SK-N-SH (cell line): ENCODE measurements at regions not wholly inside any gene's neighbourhood (a gene's known extent, or its start where the extent isn't known, plus 50 kb on each side); places are given as distances from the start of the nearest gene placed in this dataset.

Experiments
- CTCF ChIA-PET: fragments of 300-600, 350-600 bp; formaldehyde crosslinking; extraction: SDS; loops from one replicate; lab custom pipeline; 2021; lab: Yijun Ruan, JAX
- POLR2A ChIA-PET: fragments of 350-600 bp; sonication (Branson Sonifier 250); formaldehyde crosslinking; extraction: SDS; loops from one replicate; lab custom pipeline; 2020; ENCODE audit warnings: antibody characterized with exemption, inconsistent platforms; lab: Yijun Ruan, JAX
- DNase-seq: peaks from one replicate; pipeline ENCODE4 v3.0.0; 2012
- H2AFZ ChIP-seq: fragments of 200-600 bp; sonication (generic); 2 replicates; pipeline ENCODE4 v1.8.1; 2016; ENCODE audit warnings: antibody characterized with exemption, mild to moderate bottlenecking, low read depth
- H3F3A ChIP-seq: fragments of 200-600 bp; sonication (generic); replicated peaks from 2 replicates; pipeline ENCODE3; 2016; ENCODE audit warnings: antibody characterized with exemption, mild to moderate bottlenecking; ENCODE audit not compliant: insufficient read depth
- H3K27ac ChIP-seq, 2 experiments: fragments of 200-500 bp in 1 of 2; fragments of 200-600 bp in 1 of 2; sonication (Bioruptor generic) in 1 of 2; sonication (generic), shearing (Covaris generic) in 1 of 2; 2 replicates each; pipeline versions ENCODE4 v1.5.1 to v1.6.1; 2014 to 2016; ENCODE audit warnings: low read depth in 2 of 2, inconsistent platforms in 1 of 2, low read length in 1 of 2, mild to moderate bottlenecking in 1 of 2, mixed read lengths in 1 of 2
- H3K27me3 ChIP-seq: fragments of 200-600 bp; sonication (generic), shearing (Covaris generic); 2 replicates; pipeline ENCODE4 v1.6.1; 2016; ENCODE audit warnings: mixed run types; ENCODE audit not compliant: insufficient read depth
- H3K36me3 ChIP-seq, 2 experiments: fragments of 200-500 bp in 1 of 2; fragments of 200-600 bp in 1 of 2; sonication (Bioruptor generic) in 1 of 2; sonication (generic) in 1 of 2; replicated peaks in 1 of 2; 2 replicates each; pipeline versions ENCODE3 to v1.5.1; 2014 to 2016; ENCODE audit warnings: low read length in 1 of 2, mild to moderate bottlenecking in 1 of 2; ENCODE audit not compliant: insufficient read depth in 2 of 2, control insufficient read depth in 1 of 2
- H3K4me1 ChIP-seq, 2 experiments: fragments of 200-500 bp in 1 of 2; fragments of 200-600 bp in 1 of 2; sonication (Bioruptor generic) in 1 of 2; sonication (generic), shearing (Covaris generic) in 1 of 2; 2 replicates each; pipeline versions ENCODE4 v1.5.1 to v1.6.1; 2014 to 2016; ENCODE audit warnings: low read depth in 1 of 2, low read length in 1 of 2, mixed run types in 1 of 2; ENCODE audit not compliant: insufficient read depth in 2 of 2, control insufficient read depth in 1 of 2
- H3K4me2 ChIP-seq: fragments of 200-600 bp; sonication (generic), shearing (Covaris generic); 2 replicates; pipeline ENCODE4 v1.6.1; 2017; ENCODE audit warnings: mixed run types
- H3K4me3 ChIP-seq, 2 experiments: fragments of 200-500 bp in 1 of 2; fragments of 200-600 bp in 1 of 2; sonication (Bioruptor generic) in 1 of 2; sonication (generic), shearing (Covaris generic) in 1 of 2; 2 replicates each; pipeline versions ENCODE4 v1.5.1 to v1.8.1; 2014 to 2016; ENCODE audit warnings: low read depth in 2 of 2, inconsistent platforms in 1 of 2, low read length in 1 of 2, mild to moderate bottlenecking in 1 of 2, mixed read lengths in 1 of 2, moderate library complexity in 1 of 2
- H3K79me2 ChIP-seq: fragments of 200-600 bp; sonication (generic); 2 replicates; pipeline ENCODE4 v1.8.1; 2017; ENCODE audit warnings: mild to moderate bottlenecking; ENCODE audit not compliant: insufficient read depth
- H3K9ac ChIP-seq: fragments of 200-600 bp; sonication (generic); 2 replicates; pipeline ENCODE4 v1.6.1; 2017; ENCODE audit warnings: mixed run types
- H3K9me2 ChIP-seq: fragments of 200-600 bp; sonication (generic); 2 replicates; pipeline ENCODE4 v1.6.1; 2017; ENCODE audit warnings: mixed run types
- H3K9me3 ChIP-seq: fragments of 200-600 bp; sonication (generic); 2 replicates; pipeline ENCODE4 v1.6.1; 2017; ENCODE audit warnings: mixed run types, mild to moderate bottlenecking, moderate library complexity
- H4K20me1 ChIP-seq: fragments of 200-600 bp; sonication (generic); 2 replicates; pipeline ENCODE4 v1.6.1; 2017; ENCODE audit warnings: mild to moderate bottlenecking, mixed run types; ENCODE audit not compliant: insufficient read depth
- CHD2 ChIP-seq: fragments of 150-350 bp; IDR thresholded peaks from 2 replicates; pipeline ENCODE4 v1.6.1; 2018; ENCODE audit warnings: low read length; ENCODE audit not compliant: partially characterized antibody
- FOXJ3 ChIP-seq: sonication (generic); formaldehyde crosslinking; IDR thresholded peaks from 2 replicates; pipeline ENCODE4 v1.5.1; 2020; ENCODE audit warnings: mild to moderate bottlenecking, missing genetic modification reagents
- FOXM1 ChIP-seq: IDR thresholded peaks from 2 replicates; pipeline ENCODE4 v1.4.0; 2012; ENCODE audit warnings: low read depth, mild to moderate bottlenecking
- JUND ChIP-seq: IDR thresholded peaks from 2 replicates; pipeline ENCODE4 v1.4.0; 2012
- MAX ChIP-seq: IDR thresholded peaks from 2 replicates; pipeline ENCODE4 v1.4.0; 2012; ENCODE audit warnings: low read depth
- MXI1 ChIP-seq: IDR thresholded peaks from 2 replicates; pipeline ENCODE4 v1.6.1; 2012; ENCODE audit warnings: mild to moderate bottlenecking, low read depth, low read length, improper control_type of control experiment
- REST ChIP-seq: IDR thresholded peaks from 2 replicates; pipeline ENCODE4 v1.6.1; 2012; ENCODE audit warnings: mild to moderate bottlenecking, low read depth, low read length, moderate library complexity
- RFX5 ChIP-seq: IDR thresholded peaks from 2 replicates; pipeline ENCODE4 v1.6.1; 2012; ENCODE audit warnings: mild to moderate bottlenecking, improper control_type of control experiment, low read length
- SIN3A ChIP-seq: IDR thresholded peaks from 2 replicates; pipeline ENCODE4 v1.6.1; 2012; ENCODE audit warnings: low read depth, mild to moderate bottlenecking, low read length, moderate library complexity, borderline replicate concordance
- SMC3 ChIP-seq: IDR thresholded peaks from 2 replicates; pipeline ENCODE4 v1.6.1; 2012; ENCODE audit warnings: low read depth, low read length, improper control_type of control experiment
- TEAD4 ChIP-seq: IDR thresholded peaks from 2 replicates; pipeline ENCODE4 v1.4.0; 2012; ENCODE audit warnings: mild to moderate bottlenecking, borderline replicate concordance; ENCODE audit not compliant: insufficient read depth
- WGBS: methylation state at CpG from one replicate; pipeline ENCODE4 v1.1.6; 2017; ENCODE audit warnings: low lambda C conversion rate; 5-methylcytosine and 5-hydroxymethylcytosine counted together
- TF ChIP-seq, protein P1 (sequence below): fragments of 150-350 bp; IDR thresholded peaks from 2 replicates; pipeline ENCODE4 v1.6.1; 2017; ENCODE audit warnings: antibody characterized with exemption, low read length, low read depth, borderline replicate concordance
- TF ChIP-seq, protein P2 (sequence below): fragments of 200-600 bp; sonication (generic); IDR thresholded peaks from 2 replicates; pipeline ENCODE4 v1.6.1; 2017; ENCODE audit warnings: antibody characterized with exemption, mild to moderate bottlenecking, moderate library complexity
- TF ChIP-seq, protein P3 (sequence below): fragments of 150-350 bp; IDR thresholded peaks from 2 replicates; pipeline ENCODE4 v1.6.1; 2016; ENCODE audit warnings: mild to moderate bottlenecking, low read depth, low read length
- TF ChIP-seq, protein P4 (sequence below): IDR thresholded peaks from 2 replicates; pipeline ENCODE4; 2012

DNA sequence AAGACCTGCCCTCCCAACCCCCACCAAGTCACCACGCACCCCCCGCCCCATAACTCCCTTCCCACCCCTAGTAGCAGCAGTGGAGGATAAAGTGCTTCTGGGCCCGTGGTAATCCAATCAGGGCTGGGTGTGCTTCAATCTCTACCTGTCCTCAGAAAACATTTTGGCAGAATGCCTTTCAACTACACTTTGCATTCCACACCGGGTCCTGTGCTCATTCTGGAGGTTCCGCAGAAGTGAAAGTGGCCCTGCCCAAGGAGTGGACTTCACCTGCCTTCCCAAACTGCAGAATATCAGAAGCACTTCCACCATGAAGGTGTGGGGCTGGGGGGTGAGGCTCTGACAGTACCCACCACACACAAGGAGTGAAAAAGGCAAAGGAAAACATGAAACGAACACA lies 322.3 kb downstream of the DHX15 start:
- no peaks in the 10 kb centered on the region for H3K36me3 ChIP-seq
- no peak overlapping the region for H3K9ac ChIP-seq
- DNase-seq = no peak
- H3K4me2 ChIP-seq = no peak overlapping the region
- no peaks in the 10 kb centered on the region for H3F3A ChIP-seq
- no peaks in the 10 kb centered on the region for H3K79me2 ChIP-seq
- no peaks in the 10 kb centered on the region for H3K9me2 ChIP-seq
- H3K9me3 ChIP-seq = no peaks in the 10 kb centered on the region
- no peaks in the 10 kb centered on the region for H3K4me1 ChIP-seq
- CTCF ChIA-PET = no interaction called here
- H3K27ac ChIP-seq = no peak overlapping the region
- 1% methylated on average over 4 of the region's 6 CpGs for WGBS
- POLR2A ChIA-PET = no interaction called here
- TF ChIP-seq JUND = no peak
- TF ChIP-seq CHD2 = no peak
- TF ChIP-seq SMC3 = no peak
- no peak for TF ChIP-seq TEAD4
- TF ChIP-seq MAX = no peak
- no peak for TF ChIP-seq RFX5
- no peaks in the 10 kb centered on the region; the same call in 1 of the 2 replicates for H3K27me3 ChIP-seq
- H3K4me3 ChIP-seq = no peak overlapping the region
- H4K20me1 ChIP-seq = no peaks in the 10 kb centered on the region
- no peak overlapping the region for H2AFZ ChIP-seq

- H3K4me1 ChIP-seq = no peaks in the 10 kb centered on the region
- no peaks in the 10 kb centered on the region for H3K79me2 ChIP-seq
- no peak overlapping the region for H2AFZ ChIP-seq
- POLR2A ChIA-PET = no interaction called here
- no peaks in the 10 kb centered on the region for H3K9me3 ChIP-seq
- H3K4me3 ChIP-seq = no peak overlapping the region
- H4K20me1 ChIP-seq = no peaks in the 10 kb centered on the region
- no peak for DNase-seq
- no peaks in the 10 kb centered on the region for H3K9me2 ChIP-seq
- H3F3A ChIP-seq = no peaks in the 10 kb centered on the region
- TF ChIP-seq, protein P1, sequence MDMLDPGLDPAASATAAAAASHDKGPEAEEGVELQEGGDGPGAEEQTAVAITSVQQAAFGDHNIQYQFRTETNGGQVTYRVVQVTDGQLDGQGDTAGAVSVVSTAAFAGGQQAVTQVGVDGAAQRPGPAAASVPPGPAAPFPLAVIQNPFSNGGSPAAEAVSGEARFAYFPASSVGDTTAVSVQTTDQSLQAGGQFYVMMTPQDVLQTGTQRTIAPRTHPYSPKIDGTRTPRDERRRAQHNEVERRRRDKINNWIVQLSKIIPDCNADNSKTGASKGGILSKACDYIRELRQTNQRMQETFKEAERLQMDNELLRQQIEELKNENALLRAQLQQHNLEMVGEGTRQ = no peak
- no peak for TF ChIP-seq TEAD4
- no peak for TF ChIP-seq REST
- no peak for TF ChIP-seq CHD2
- no peak for TF ChIP-seq SIN3A
- TF ChIP-seq, protein P2, sequence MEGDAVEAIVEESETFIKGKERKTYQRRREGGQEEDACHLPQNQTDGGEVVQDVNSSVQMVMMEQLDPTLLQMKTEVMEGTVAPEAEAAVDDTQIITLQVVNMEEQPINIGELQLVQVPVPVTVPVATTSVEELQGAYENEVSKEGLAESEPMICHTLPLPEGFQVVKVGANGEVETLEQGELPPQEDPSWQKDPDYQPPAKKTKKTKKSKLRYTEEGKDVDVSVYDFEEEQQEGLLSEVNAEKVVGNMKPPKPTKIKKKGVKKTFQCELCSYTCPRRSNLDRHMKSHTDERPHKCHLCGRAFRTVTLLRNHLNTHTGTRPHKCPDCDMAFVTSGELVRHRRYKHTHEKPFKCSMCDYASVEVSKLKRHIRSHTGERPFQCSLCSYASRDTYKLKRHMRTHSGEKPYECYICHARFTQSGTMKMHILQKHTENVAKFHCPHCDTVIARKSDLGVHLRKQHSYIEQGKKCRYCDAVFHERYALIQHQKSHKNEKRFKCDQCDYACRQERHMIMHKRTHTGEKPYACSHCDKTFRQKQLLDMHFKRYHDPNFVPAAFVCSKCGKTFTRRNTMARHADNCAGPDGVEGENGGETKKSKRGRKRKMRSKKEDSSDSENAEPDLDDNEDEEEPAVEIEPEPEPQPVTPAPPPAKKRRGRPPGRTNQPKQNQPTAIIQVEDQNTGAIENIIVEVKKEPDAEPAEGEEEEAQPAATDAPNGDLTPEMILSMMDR = no peak
- TF ChIP-seq, protein P3, sequence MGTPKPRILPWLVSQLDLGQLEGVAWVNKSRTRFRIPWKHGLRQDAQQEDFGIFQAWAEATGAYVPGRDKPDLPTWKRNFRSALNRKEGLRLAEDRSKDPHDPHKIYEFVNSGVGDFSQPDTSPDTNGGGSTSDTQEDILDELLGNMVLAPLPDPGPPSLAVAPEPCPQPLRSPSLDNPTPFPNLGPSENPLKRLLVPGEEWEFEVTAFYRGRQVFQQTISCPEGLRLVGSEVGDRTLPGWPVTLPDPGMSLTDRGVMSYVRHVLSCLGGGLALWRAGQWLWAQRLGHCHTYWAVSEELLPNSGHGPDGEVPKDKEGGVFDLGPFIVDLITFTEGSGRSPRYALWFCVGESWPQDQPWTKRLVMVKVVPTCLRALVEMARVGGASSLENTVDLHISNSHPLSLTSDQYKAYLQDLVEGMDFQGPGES = no peak
- no peak for TF ChIP-seq FOXM1
- no peak for TF ChIP-seq MXI1
- TF ChIP-seq, protein P4, sequence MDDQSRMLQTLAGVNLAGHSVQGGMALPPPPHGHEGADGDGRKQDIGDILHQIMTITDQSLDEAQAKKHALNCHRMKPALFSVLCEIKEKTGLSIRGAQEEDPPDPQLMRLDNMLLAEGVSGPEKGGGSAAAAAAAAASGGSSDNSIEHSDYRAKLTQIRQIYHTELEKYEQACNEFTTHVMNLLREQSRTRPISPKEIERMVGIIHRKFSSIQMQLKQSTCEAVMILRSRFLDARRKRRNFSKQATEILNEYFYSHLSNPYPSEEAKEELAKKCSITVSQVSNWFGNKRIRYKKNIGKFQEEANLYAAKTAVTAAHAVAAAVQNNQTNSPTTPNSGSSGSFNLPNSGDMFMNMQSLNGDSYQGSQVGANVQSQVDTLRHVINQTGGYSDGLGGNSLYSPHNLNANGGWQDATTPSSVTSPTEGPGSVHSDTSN = no peak
- TF ChIP-seq FOXJ3 (CRISPR knock-in tag) = no peak
- no peak overlapping the region for H3K27ac ChIP-seq
- 16% methylated on average over 5 of the region's 5 CpGs for WGBS
- no peaks in the 10 kb centered on the region; the same call in 1 of the 2 replicates for H3K27me3 ChIP-seq
- H3K4me2 ChIP-seq = no peak overlapping the region
- H3K36me3 ChIP-seq = no peaks in the 10 kb centered on the region
- CTCF ChIA-PET = no interaction called here
- H3K9ac ChIP-seq = no peak overlapping the region
Measured at GRCh38 chr4:24260923-24261564, 323.3 kb downstream of the DHX15 start.
